HFFc6 (cell line): ENCODE measurements at regions not wholly inside any gene's neighbourhood (a gene's known extent, or its start where the extent isn't known, plus 50 kb on each side); places are given as distances from the start of the nearest gene placed in this dataset.

Experiments used
- DNase-seq: peaks from one replicate; pipeline ENCODE4 v3.0.0-alpha.2; 2018
- H3K27ac Mint-ChIP-seq: 2 replicates; pipeline ENCODE4 v1.8.0; 2020; ENCODE audit warnings: mild to moderate bottlenecking, mixed read lengths
- H3K27me3 Mint-ChIP-seq: 2 replicates; pipeline ENCODE4 v1.8.0; 2021; ENCODE audit warnings: mild to moderate bottlenecking, moderate library complexity, mixed read lengths; ENCODE audit not compliant: insufficient read depth
- H3K36me3 Mint-ChIP-seq: 2 replicates; pipeline ENCODE4 v1.8.0; 2021; ENCODE audit warnings: low read depth, mixed read lengths
- H3K4me1 Mint-ChIP-seq: 2 replicates; pipeline ENCODE4 v1.8.0; 2020; ENCODE audit warnings: low read depth, mixed read lengths
- H3K4me3 Mint-ChIP-seq: 2 replicates; pipeline ENCODE4 v1.8.0; 2020; ENCODE audit warnings: mild to moderate bottlenecking, moderate library complexity, mixed read lengths
- H3K9me3 Mint-ChIP-seq: 2 replicates; pipeline ENCODE4 v1.8.0; 2020; ENCODE audit warnings: mild to moderate bottlenecking, mixed read lengths
- TF ChIP-seq, protein P1 (sequence below): fragments of 200-600 bp; sonication (generic); IDR thresholded peaks from 2 replicates; pipeline ENCODE4 v1.5.0; 2021; ENCODE audit warnings: antibody characterized with exemption, mild to moderate bottlenecking

DNA sequence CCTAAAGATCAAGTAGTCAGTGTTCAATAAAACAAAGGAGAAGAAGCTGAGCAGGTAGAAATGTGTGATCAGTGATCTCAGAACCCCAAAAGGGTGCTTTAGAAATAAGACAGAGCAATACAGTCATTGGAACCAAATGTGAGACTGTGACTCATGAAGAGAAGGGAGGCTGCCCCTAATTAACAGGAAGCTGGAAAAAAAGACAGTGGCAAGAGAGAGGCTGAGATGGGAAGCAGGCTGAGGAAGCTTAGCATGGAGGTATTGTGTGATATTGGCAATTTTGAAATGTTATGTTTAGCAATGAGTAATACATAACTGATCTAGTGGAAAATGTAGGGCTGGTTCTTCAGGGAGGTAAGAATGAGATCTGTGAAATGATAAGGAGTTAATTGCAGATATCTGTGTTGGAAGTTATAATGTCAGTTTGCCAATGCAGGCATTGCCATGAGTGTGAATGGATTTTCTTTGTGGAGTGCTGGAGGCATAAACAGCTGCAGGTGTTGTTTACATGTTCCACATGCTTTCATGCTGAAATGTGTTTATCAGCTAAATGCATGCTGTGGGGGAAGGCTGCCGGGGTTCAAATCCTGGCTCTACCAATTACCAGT is 90.6 kb upstream of the CACNA1E start:
- H3K9me3 Mint-ChIP-seq = no peaks in the 10 kb centered on the region
- H3K36me3 Mint-ChIP-seq = no peaks in the 10 kb centered on the region
- no peak overlapping the region for H3K27ac Mint-ChIP-seq
- H3K27me3 Mint-ChIP-seq = peaks cover 7% of the 10 kb centered on the region
- DNase-seq = peak; percentile 10
- H3K4me1 Mint-ChIP-seq = peaks cover 7% of the 10 kb centered on the region
- TF ChIP-seq, protein P1, sequence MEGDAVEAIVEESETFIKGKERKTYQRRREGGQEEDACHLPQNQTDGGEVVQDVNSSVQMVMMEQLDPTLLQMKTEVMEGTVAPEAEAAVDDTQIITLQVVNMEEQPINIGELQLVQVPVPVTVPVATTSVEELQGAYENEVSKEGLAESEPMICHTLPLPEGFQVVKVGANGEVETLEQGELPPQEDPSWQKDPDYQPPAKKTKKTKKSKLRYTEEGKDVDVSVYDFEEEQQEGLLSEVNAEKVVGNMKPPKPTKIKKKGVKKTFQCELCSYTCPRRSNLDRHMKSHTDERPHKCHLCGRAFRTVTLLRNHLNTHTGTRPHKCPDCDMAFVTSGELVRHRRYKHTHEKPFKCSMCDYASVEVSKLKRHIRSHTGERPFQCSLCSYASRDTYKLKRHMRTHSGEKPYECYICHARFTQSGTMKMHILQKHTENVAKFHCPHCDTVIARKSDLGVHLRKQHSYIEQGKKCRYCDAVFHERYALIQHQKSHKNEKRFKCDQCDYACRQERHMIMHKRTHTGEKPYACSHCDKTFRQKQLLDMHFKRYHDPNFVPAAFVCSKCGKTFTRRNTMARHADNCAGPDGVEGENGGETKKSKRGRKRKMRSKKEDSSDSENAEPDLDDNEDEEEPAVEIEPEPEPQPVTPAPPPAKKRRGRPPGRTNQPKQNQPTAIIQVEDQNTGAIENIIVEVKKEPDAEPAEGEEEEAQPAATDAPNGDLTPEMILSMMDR = no peak
- no peak overlapping the region for H3K4me3 Mint-ChIP-seq

DNA sequence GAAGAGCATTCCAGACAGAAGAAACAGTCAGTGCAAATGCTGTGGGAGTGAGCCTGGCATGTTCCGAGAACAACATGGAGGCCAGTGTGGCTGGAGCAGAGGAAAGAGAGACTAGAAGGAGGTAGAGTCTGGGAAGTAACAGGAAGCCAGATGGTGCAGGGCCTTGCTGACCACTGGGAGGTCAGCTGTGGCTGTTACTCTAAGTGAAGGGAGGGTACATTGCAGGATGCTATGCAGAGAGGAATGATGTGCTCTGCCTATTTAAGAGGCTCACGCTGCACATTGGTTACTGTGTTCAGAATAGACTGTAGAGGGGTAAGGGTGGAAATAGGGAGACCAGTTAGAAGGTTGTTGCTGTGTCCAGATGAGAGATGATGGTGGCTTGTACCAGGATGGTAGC is 88.6 kb upstream of the CACNA1E start:
- TF ChIP-seq, protein P1 = no peak
- DNase-seq = no peak
- Mint-ChIP-seq H3K36me3 (no peaks in the 10 kb centered on the region), H3K4me3 (no peak overlapping the region), H3K9me3 (no peaks in the 10 kb centered on the region), H3K27ac (no peak overlapping the region), H3K27me3 (peaks cover 10% of the 10 kb centered on the region), H3K4me1 (peaks cover 7% of the 10 kb centered on the region)

DNA sequence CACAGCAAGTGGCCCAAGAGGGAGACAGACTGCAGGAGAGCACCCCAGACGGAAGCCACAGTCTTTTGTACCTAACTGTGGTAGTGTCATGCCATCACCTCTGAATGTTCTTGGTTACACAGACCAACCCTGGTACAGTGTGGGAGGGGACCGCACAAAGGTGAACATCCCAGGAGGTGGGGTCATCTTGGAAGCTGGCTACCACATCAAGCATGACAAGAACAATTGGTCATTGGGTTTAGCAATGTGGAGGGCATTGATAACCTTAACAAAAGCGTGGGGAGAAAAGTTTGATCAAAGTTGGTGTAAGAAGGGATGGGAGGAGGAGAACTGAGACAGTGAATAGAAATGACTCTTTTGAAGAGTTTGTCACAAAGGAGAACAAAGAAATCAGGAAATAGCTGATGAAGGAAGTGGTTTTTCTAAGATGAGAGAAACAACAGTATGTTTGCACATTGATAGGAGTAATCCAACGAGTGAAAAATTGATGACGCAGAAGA is 87.1 kb upstream of the CACNA1E start:
- Mint-ChIP-seq H3K27ac (no peak overlapping the region), H3K27me3 (peaks cover 9% of the 10 kb centered on the region), H3K4me3 (no peak overlapping the region), H3K9me3 (no peaks in the 10 kb centered on the region), H3K4me1 (peaks cover 7% of the 10 kb centered on the region), H3K36me3 (no peaks in the 10 kb centered on the region)
- DNase-seq = no peak
- TF ChIP-seq, protein P1 = no peak

DNA sequence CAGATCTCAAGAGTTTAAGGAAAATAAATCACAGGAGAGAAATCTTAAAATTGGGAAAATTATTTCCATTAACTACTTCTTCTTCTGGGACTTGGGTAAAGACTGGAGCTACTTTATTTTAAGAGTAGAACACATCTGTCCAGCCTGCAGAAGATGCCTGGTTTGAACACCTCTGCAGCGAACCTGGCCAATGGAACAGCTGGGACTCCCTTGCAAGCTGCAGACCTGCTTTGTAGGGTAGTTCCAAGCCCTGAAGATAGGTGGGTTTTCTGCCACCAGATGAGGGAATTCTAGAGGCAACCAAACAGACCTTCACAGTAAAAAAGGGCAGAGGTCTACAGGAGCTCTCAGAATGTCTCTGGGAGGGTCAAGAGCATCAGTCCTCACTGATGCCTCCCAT is 86.5 kb upstream of the CACNA1E start:
- no peaks in the 10 kb centered on the region for H3K9me3 Mint-ChIP-seq
- H3K36me3 Mint-ChIP-seq = no peaks in the 10 kb centered on the region
- TF ChIP-seq, protein P1 = no peak
- H3K4me3 Mint-ChIP-seq = no peak overlapping the region
- H3K27me3 Mint-ChIP-seq = peaks cover 9% of the 10 kb centered on the region
- H3K4me1 Mint-ChIP-seq = peaks cover 7% of the 10 kb centered on the region
- no peak for DNase-seq
- no peak overlapping the region for H3K27ac Mint-ChIP-seq

DNA sequence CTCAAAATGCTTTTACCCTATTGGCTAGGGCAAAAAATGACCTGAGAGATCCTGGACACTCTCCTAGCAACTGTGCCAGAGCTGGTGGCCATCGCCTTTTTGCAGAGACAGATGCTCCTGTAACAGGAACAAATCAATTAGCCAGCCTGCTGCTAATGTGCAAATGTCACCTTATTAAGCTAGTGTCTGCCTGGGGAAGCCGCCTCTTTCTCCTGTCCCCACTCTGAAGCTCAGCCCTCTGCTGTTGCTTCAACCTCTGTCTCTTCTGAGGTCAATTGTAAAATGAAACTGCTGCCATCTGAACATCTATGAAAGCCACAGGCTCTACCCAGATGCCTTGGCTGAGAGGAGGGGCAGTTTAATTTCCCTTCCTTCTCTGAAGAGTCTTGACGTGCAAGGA is 85.5 kb upstream of the CACNA1E start:
- H3K4me3 Mint-ChIP-seq = no peak overlapping the region
- peaks cover 10% of the 10 kb centered on the region for H3K27me3 Mint-ChIP-seq
- peaks cover 1% of the 10 kb centered on the region for H3K4me1 Mint-ChIP-seq
- H3K36me3 Mint-ChIP-seq = no peaks in the 10 kb centered on the region
- TF ChIP-seq, protein P1 = no peak
- no peak for DNase-seq
- no peak overlapping the region for H3K27ac Mint-ChIP-seq
- no peaks in the 10 kb centered on the region for H3K9me3 Mint-ChIP-seq
